Skeletal muscle tissue (tissue), 3 donors: ENCODE measurements at regions not wholly inside any gene's neighbourhood (a gene's known extent, or its start where the extent isn't known, plus 50 kb on each side); places are given as distances from the start of the nearest gene placed in this dataset.

Source experiments
- H3K27ac ChIP-seq: one replicate; pipeline ENCODE4 v1.7.0; 2013; ENCODE audit warnings: mild to moderate bottlenecking, low read depth, low read length, inconsistent platforms
- H3K27me3 ChIP-seq, 3 donors: one replicate each; pipeline ENCODE4 v1.7.0; 2013; ENCODE audit warnings: low read length in 3 of 3; ENCODE audit not compliant: control insufficient read depth in 3 of 3, insufficient read depth in 3 of 3
- H3K36me3 ChIP-seq, 3 donors: one replicate each; pipeline ENCODE4 v1.7.0; 2013; ENCODE audit warnings: low read length in 3 of 3; ENCODE audit not compliant: control insufficient read depth in 3 of 3, insufficient read depth in 3 of 3
- H3K4me1 ChIP-seq, 3 donors: one replicate each; pipeline ENCODE4 v1.7.0; 2013; ENCODE audit warnings: low read length in 3 of 3, mild to moderate bottlenecking in 3 of 3; ENCODE audit not compliant: control insufficient read depth in 3 of 3, insufficient read depth in 3 of 3
- H3K4me3 ChIP-seq, 3 donors: one replicate each; pipeline ENCODE4 v1.7.0; 2013; ENCODE audit warnings: low read length in 3 of 3
- H3K9ac ChIP-seq, 3 donors: one replicate each; pipeline ENCODE4 v1.7.0; 2013; ENCODE audit warnings: low read length in 3 of 3, mild to moderate bottlenecking in 3 of 3, moderate library complexity in 2 of 3, low read depth in 1 of 3
- H3K9me3 ChIP-seq, 3 donors: one replicate each; pipeline ENCODE4 v1.7.0; 2013; ENCODE audit warnings: low read length in 3 of 3; ENCODE audit not compliant: control insufficient read depth in 3 of 3
- donor health status: Osteomylitis.

DNA sequence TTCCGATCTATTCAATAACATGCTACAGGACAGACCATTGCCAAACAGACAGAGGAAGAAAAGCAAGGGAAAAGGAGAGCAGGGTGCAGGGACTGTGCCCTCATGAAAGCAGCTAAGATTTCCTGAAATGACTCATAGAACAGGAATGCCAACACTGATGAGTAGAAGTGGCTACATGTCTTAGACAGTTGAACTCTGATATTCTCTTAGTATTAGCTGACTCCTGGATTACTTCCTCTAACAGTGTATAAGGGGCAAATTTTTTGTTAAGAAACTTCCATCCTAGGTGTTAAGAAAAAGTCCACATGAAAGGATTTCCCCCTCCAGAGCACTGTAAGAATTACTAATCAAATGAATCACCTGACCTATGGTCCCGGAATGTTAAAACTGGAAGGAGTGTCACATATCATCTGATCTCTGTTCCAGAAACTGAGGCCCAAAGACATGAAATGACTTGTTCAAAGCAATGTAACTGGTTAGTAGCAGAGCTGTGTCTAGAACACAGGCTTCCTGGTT, 224.9 kb downstream of the IBTK start:
- Histone ChIP-seq H3K9ac (no peak overlapping the region), H3K27ac (no peak overlapping the region)

DNA sequence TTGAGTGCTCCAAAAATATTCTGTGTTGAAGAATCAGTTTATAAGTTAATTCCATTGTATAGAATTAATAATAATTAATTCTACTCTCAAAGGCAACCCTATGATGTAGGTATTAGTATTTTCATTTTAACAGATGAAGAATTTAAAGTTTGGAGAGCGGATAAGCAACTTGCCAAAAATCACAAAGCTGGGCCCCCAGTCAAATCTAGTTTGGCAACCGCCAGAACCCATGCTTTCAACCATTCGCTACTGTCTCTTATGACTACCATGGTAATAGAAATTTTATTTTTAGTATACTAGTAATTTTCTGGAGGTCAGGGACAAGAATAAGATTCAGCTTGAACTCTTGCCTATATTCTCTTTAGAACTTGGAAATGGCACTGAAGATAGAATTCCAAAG, 229.8 kb downstream of the IBTK start:
- H3K36me3 ChIP-seq = no peaks in the 10 kb centered on the region
- no peak overlapping the region for H3K9ac ChIP-seq
- H3K27ac ChIP-seq = peak overlapping the region; percentile 49
- H3K4me1 ChIP-seq = peaks cover 4 to 11% (median 6%) of the 10 kb centered on the region in 3 donors
- H3K4me3 ChIP-seq = no peak overlapping the region
- no peaks in the 10 kb centered on the region for H3K9me3 ChIP-seq
- H3K27me3 ChIP-seq = no peaks in the 10 kb centered on the region

More for the DNA sequence above, 224.9 kb downstream of the IBTK start:
- H3K4me1 ChIP-seq = peaks cover 0 to 6% (median 0%) of the 10 kb centered on the region in 3 donors
- no peaks in the 10 kb centered on the region for H3K36me3 ChIP-seq
- H3K4me3 ChIP-seq = no peak overlapping the region
- H3K27me3 ChIP-seq = no peaks in the 10 kb centered on the region
- H3K9me3 ChIP-seq = no peaks in the 10 kb centered on the region

DNA sequence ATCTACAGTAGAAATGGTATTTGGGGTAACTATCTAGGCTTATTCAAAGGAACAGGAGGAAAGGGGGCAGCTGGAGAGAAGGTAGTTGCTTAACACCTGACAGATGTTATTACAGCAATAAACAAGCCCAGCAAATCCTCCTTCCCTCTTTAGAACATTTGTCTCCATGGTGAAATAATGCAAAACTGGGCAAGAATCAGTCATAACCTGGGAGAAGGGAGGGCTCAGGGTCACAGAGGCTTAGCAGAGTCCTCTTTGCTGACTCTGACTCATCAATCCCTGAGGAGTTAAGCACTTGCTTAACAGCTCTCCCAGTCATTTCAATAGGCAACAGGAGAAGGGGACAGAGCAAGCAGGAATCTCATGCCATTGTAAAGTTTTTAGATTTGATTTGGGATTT, 230.3 kb downstream of the IBTK start:
- Histone ChIP-seq H3K27me3 (no peaks in the 10 kb centered on the region), H3K27ac (peak overlapping the region; percentile 49), H3K36me3 (no peaks in the 10 kb centered on the region), H3K4me3 (no peak overlapping the region), H3K9me3 (no peaks in the 10 kb centered on the region), H3K9ac (no peak overlapping the region), H3K4me1 (peaks cover 4 to 11% (median 6%) of the 10 kb centered on the region in 3 donors)

DNA sequence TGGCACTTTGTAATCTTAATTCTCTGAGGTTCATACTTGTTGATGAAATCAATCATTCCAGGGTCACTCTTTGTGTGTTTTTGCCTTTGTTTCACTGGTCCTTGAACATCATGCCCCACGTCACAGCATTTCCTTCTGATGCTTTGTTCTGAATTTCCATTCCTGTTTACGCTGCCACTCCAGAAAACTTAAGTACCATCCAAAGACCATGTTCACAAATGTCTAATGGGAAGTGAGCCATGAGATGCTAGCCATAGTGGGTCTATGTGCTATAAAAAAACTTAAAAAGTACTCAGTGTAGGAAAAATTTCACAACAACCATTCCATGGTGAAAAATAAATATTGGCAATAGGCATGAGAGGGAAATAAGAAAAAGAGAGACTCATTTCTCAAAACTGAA, 232.0 kb downstream of the IBTK start:
- H3K9me3 ChIP-seq = no peaks in the 10 kb centered on the region
- H3K9ac ChIP-seq = no peak overlapping the region
- peak overlapping the region; percentile 44 for H3K27ac ChIP-seq
- H3K4me3 ChIP-seq = no peak overlapping the region
- no peaks in the 10 kb centered on the region for H3K27me3 ChIP-seq
- H3K36me3 ChIP-seq = no peaks in the 10 kb centered on the region
- H3K4me1 ChIP-seq = peaks cover 4 to 11% (median 6%) of the 10 kb centered on the region in 3 donors

DNA sequence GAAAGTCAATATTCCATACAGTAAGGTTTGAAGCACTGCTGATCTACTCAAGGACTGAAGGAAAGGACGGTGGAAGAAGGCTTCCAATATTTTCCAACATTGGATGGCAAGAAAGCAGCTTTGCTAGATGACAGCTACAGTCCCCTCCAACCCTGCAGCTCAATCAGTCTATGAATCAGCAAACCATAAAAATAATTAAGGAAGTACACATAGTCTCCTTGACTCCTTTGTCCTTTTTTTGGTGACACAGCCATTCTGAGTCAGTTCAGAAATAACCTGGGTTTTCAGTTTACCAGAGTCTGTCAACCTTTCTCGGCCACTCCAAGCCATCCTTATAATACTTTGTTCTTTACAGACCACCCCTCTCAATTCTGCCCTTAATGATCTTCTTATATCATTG, 232.5 kb downstream of the IBTK start:
- Histone ChIP-seq H3K4me3 (no peak overlapping the region), H3K9ac (no peak overlapping the region), H3K4me1 (peaks cover 4 to 11% (median 6%) of the 10 kb centered on the region in 3 donors), H3K36me3 (no peaks in the 10 kb centered on the region), H3K27me3 (no peaks in the 10 kb centered on the region), H3K27ac (peak overlapping the region; percentile 44), H3K9me3 (no peaks in the 10 kb centered on the region)

DNA sequence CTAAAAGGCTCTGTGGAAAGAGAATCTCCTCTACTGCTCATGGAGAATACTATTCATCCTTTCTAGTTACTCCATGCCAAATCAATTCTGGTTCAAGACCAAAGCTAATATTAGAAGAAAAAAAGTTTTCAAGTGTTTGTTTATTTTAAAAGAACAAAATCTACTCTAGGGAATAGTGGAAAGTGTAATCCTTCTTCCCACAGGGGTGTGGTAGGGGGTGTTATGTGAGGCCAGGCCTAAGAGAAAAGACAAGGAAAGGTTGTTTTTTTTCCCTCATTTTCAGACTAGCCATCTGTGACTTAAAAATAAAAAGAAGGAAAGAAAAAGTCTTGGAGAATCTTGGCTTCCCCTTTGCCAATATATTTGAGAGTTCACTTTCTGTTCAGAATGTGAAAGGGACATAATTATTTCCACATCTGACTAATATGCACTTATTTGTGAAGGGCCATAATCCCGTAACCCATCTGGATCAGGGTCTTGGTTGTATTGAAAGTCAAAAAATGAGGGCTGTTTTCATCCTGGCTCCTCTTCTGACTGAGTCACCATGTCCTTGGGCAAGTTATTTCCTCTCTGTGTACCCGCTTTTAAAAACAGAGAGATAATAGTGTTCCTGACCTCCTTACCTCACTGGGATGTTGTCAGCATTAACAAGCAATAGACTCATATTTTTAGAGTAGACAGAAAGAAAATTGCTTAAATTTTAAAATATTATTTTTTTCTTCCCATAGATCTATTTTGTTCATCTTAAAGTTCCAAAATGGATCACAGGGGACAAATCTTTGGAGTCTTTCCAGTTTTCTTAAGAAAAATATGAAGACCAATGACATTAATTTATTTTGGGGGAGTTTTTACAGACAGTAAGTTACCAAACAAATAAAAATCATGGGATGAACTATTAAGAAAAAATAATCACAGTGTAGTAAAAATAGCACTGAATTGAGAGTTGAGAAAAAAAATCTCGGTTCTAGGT, 233.7 kb downstream of the IBTK start:
- Histone ChIP-seq H3K9ac (peak overlapping the region in 1 of 3 donors; percentile 41), H3K27me3 (no peaks in the 10 kb centered on the region), H3K4me3 (no peak overlapping the region), H3K9me3 (no peaks in the 10 kb centered on the region), H3K27ac (peak overlapping the region; percentile 44), H3K4me1 (peaks cover 4 to 11% (median 6%) of the 10 kb centered on the region in 3 donors), H3K36me3 (no peaks in the 10 kb centered on the region)

DNA sequence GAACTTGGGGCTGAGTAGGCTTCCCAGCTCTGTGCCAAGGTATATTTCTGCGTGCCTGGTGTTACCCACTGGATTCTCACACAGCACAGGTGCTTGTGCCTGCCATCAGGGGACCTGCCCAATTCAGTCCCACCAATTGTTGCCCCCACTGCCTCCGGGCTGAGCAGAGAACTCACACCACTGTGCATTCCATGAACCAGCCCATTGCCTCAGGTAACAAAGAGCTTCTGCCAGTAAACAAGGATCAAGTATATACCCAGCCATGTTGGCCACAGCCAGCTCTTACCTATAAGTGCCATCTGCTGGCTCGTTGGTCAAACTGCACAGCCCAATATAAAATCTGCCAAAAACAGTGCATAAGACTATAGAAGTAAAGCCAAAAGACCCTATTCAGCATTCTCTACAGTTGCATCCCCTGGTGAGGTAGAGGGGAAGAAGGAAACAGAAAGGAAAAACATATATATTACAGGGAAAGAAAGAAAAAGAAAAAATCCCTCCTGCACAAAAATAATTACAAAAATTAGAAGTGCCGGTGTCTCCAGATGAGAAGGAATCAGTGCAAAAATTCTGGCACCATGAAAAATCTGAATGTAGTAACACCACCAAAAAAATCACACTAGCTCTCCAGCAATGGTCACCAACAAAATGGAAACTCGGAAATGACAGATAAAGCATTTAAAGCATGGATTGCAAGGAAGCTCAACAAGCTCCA, 241.4 kb downstream of the IBTK start:
- H3K4me3 ChIP-seq = no peak overlapping the region
- H3K9ac ChIP-seq = no peak overlapping the region
- H3K27ac ChIP-seq = no peak overlapping the region
- peaks cover 4 to 5% (median 5%) of the 10 kb centered on the region in 3 donors for H3K9me3 ChIP-seq
- H3K27me3 ChIP-seq = no peaks in the 10 kb centered on the region
- no peaks in the 10 kb centered on the region for H3K36me3 ChIP-seq
- H3K4me1 ChIP-seq = no peaks in the 10 kb centered on the region

DNA sequence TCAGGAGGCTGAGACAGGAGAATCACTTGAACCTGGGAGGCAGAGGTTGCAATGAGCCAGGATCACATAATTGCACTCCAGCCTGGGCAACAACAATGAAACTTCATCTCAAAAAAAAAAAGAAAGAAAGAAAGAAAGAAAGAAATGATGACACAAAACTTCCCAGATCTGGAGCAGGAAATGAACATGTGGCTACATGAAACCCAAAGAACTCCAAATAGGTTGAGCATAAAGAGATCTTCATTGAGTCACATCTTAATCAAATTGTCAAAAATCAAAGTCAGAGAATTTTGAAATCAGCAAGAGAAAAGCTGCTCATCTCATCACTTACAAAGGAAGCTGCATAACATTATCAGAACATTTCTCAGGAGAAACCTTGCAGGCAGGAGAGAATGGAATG, 247.0 kb downstream of the IBTK start:
- no peak overlapping the region for H3K27ac ChIP-seq
- H3K9me3 ChIP-seq = peaks cover 0 to 4% (median 3%) of the 10 kb centered on the region in 3 donors
- no peak overlapping the region for H3K4me3 ChIP-seq
- H3K4me1 ChIP-seq = no peaks in the 10 kb centered on the region
- no peaks in the 10 kb centered on the region for H3K27me3 ChIP-seq
- H3K9ac ChIP-seq = no peak overlapping the region
- no peaks in the 10 kb centered on the region for H3K36me3 ChIP-seq

DNA sequence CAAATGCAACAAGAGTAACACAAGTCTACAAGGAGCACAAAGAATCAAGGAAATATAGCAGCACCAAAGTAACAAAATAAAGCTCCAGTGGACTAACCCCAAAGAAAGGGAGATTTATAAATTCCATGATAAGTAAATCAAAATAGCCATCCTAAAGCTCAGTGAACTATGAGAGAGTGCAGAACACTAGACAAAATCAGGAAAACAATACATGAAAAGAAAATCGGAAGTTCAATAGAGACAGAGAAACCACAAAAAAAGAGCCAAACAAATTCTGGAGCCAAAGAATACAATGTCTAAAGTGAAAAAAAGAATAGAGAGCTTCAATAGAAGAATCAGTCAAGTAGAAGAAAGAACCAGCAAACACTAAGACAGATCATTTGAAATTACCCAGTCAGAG, 247.3 kb upstream of the TENT5A start:
- no peak overlapping the region for H3K9ac ChIP-seq
- H3K4me3 ChIP-seq = no peak overlapping the region
- H3K36me3 ChIP-seq = no peaks in the 10 kb centered on the region
- no peaks in the 10 kb centered on the region for H3K4me1 ChIP-seq
- no peaks in the 10 kb centered on the region for H3K9me3 ChIP-seq
- no peak overlapping the region for H3K27ac ChIP-seq
- no peaks in the 10 kb centered on the region for H3K27me3 ChIP-seq

DNA sequence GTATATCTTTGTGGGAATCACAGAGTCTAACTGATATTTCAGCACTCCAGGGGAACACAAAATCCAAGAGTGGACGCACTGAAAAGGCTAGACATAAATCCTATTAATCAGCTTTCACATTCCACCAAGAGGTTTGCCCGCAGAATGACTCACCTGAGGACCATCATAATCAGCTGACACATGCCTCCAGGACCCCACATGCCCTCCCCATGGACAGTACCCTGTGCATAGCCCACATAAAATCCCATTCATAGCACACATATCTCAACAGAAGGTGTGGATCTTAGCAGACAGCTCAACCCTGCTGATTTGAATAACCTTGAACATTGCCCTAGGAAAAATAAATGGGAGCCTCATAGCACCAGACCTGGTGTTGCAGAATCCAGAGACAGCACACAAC, 246.8 kb upstream of the TENT5A start:
- Histone ChIP-seq H3K36me3 (no peaks in the 10 kb centered on the region), H3K9ac (no peak overlapping the region), H3K9me3 (no peaks in the 10 kb centered on the region), H3K4me1 (no peaks in the 10 kb centered on the region), H3K27me3 (no peaks in the 10 kb centered on the region), H3K4me3 (no peak overlapping the region), H3K27ac (no peak overlapping the region)
